ENCODE measurements at regions not wholly inside any gene's neighbourhood (a gene's known extent, or its start where the extent isn't known, plus 50 kb on each side); places are given as distances from the start of the nearest gene placed in this dataset.

DNA sequence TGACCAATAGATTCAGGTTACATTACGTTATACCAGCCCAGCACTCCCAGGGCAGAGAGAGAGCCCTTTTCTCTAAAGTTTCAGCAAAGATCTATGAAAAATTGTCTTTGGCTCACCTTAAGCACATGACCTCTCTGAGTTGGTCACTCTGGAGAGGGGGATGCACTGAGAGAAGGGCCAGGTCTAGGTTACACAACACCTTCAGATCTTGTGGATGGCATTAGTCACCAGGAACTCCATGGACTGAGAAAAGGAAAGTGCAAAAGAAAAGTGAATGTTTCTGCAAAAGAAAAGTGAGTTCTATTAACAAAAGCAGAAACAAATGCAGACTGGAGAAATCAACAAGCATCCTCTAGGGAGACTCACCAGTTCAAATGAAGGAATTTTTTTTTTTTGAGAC is 253.3 kb upstream of the SALL1 start:
- no peak overlapping the region for H2BK15ac ChIP-seq (ENCODE audit: low read depth, low read length)
- no peak overlapping the region for H3K27ac ChIP-seq (ENCODE audit: insufficient read depth, low read length)
- no peak overlapping the region for H4K8ac ChIP-seq (ENCODE audit: low read depth in 2 of 2, low read length in 2 of 2)
- no peak overlapping the region for H2AFZ ChIP-seq (replicated peaks; ENCODE audit: low read length, poor library complexity)
- intact Hi-C loops (cut with micrococcal nuclease) (no loop called here), dilution Hi-C loops (cut with HindIII; ENCODE audit: low sequenced_read_pairs, unreplicated experiment) (no loop called here), in situ Hi-C loops (cut with MboI; ENCODE audit: low sequenced_read_pairs) (no loop called here)
- H3K79me1 ChIP-seq (ENCODE audit: low read depth in 1 of 2, low read length in 2 of 2) = no peaks in the 10 kb centered on the region
- H2BK5ac ChIP-seq (ENCODE audit: low read depth, low read length, poor library complexity, severe bottlenecking) = no peak overlapping the region
- no peak overlapping the region for H4K5ac ChIP-seq (ENCODE audit: low read depth, low read length)
- H3K4ac ChIP-seq (ENCODE audit: low read depth, low read length) = no peak overlapping the region
- H2BK120ac ChIP-seq (ENCODE audit: low read depth, low read length) = no peak overlapping the region
- H2AK9ac ChIP-seq (replicated peaks; ENCODE audit: low read depth, low read length, poor library complexity) = no peak overlapping the region
- no peak overlapping the region for H3K23ac ChIP-seq (ENCODE audit: low read depth, low read length)
- no peak overlapping the region for H3K4me3 ChIP-seq (ENCODE audit: insufficient read depth, low read depth, low read length)
- H4K20me1 ChIP-seq (ENCODE audit: insufficient read depth, low read length) = no peaks in the 10 kb centered on the region
- H3K27me3 ChIP-seq (ENCODE audit: control insufficient read depth, insufficient read depth, low read length) = no peaks in the 10 kb centered on the region
- H2AK5ac ChIP-seq (ENCODE audit: low read depth, low read length) = no peak overlapping the region
- H3K9me1 ChIP-seq (ENCODE audit: insufficient read depth, low read length) = no peaks in the 10 kb centered on the region
- CTCF ChIA-PET = no interaction called here
- H3K4me2 ChIP-seq (ENCODE audit: low read depth, low read length) = no peak overlapping the region
- no TSS peak for BruUV-seq (replicated peaks)
- no peak overlapping the region for H3K18ac ChIP-seq (ENCODE audit: low read depth, low read length)
- POLR2A ChIA-PET (ENCODE audit: unreplicated experiment) = no interaction called here
- H3K9me3 ChIP-seq (ENCODE audit: control insufficient read depth, insufficient read depth, low read length) = peaks cover 2% of the 10 kb centered on the region
- ATAC-seq (ENCODE audit: low read depth) (no peak), DNase-seq (peak; percentile 10)
- WGBS, 2 experiments (ENCODE audit: extremely low coverage in 2 of 2, insufficient read length in 1 of 2) = no CpG with 5 or more reads among the region's 1 CpG
- H2BK20ac ChIP-seq (ENCODE audit: low read depth, low read length) = no peak overlapping the region
- peaks cover 3% of the 10 kb centered on the region for H3K4me1 ChIP-seq (ENCODE audit: control insufficient read depth, insufficient read depth, low read length)
- H4K91ac ChIP-seq (ENCODE audit: insufficient read depth, low read depth, low read length) = no peak overlapping the region
- H3K36me3 ChIP-seq (ENCODE audit: control insufficient read depth, insufficient read depth, low read length) = no peaks in the 10 kb centered on the region
- no peak overlapping the region for H3K14ac ChIP-seq (replicated peaks; ENCODE audit: low read depth, low read length)
- no peak overlapping the region for H3K9ac ChIP-seq (ENCODE audit: low read depth, low read length)
- TF ChIP-seq RCOR1 (IDR thresholded peaks at IDR 0.05; ENCODE audit: insufficient replicate concordance, low read length) (no peak), BHLHE40 (IDR thresholded peaks at IDR 0.05; ENCODE audit: low read depth, low read length) (no peak), CEBPB (IDR thresholded peaks at IDR 0.05; ENCODE audit: low read depth, low read length) (peak; percentile 6; the same call in 1 of the 2 replicates)
- TF ChIP-seq, protein P1, sequence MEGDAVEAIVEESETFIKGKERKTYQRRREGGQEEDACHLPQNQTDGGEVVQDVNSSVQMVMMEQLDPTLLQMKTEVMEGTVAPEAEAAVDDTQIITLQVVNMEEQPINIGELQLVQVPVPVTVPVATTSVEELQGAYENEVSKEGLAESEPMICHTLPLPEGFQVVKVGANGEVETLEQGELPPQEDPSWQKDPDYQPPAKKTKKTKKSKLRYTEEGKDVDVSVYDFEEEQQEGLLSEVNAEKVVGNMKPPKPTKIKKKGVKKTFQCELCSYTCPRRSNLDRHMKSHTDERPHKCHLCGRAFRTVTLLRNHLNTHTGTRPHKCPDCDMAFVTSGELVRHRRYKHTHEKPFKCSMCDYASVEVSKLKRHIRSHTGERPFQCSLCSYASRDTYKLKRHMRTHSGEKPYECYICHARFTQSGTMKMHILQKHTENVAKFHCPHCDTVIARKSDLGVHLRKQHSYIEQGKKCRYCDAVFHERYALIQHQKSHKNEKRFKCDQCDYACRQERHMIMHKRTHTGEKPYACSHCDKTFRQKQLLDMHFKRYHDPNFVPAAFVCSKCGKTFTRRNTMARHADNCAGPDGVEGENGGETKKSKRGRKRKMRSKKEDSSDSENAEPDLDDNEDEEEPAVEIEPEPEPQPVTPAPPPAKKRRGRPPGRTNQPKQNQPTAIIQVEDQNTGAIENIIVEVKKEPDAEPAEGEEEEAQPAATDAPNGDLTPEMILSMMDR (conservative IDR thresholded peaks at IDR 0.05; ENCODE audit: low read depth, low read length) = no peak
- H3K56ac ChIP-seq (ENCODE audit: extremely low read depth, insufficient read depth, low read length) = no peak overlapping the region

Data from IMR-90 (cell line).